ENCODE measurements at regions not wholly inside any gene's neighbourhood (a gene's known extent, or its start where the extent isn't known, plus 50 kb on each side); places are given as distances from the start of the nearest gene placed in this dataset.

DNA sequence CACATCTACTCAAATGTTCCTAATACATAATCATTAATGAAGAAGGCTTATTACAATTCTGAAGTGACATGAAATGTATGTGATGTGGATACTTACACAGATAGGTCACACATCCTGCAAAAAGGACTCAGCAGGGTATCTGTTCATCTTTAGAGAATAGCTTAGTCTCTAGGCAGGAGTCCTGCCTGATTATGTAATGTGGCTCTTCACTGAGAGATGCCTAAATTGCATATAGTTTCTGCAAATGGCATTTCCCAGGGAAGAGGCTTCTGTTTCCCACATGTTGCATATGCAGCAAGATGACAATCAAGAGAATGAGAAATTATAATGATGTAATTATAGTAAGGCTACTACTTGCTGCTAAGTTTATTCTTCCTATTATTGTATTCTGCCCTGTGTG lies 58.8 kb upstream of the SLC36A4 start:
- Histone ChIP-seq H3K36me3 (ENCODE audit: low read depth) (no peaks in the 10 kb centered on the region), H3K27me3 (ENCODE audit: insufficient read depth, poor library complexity, severe bottlenecking) (no peaks in the 10 kb centered on the region), H3K9me3 (ENCODE audit: severe bottlenecking) (no peaks in the 10 kb centered on the region), H3K27ac (ENCODE audit: poor library complexity, severe bottlenecking) (no peak overlapping the region), H3K4me1 (ENCODE audit: insufficient read depth, poor library complexity, severe bottlenecking) (no peaks in the 10 kb centered on the region), H3K4me3 (ENCODE audit: severe bottlenecking) (no peak overlapping the region)
- no peak for ATAC-seq (ENCODE audit: low read depth)
- no peak for TF ChIP-seq CTCF (IDR thresholded peaks at IDR 0.05; ENCODE audit: poor library complexity, severe bottlenecking)
- no peak for DNase-seq (ENCODE audit: low spot score)

- H3K9me3 ChIP-seq (ENCODE audit: severe bottlenecking) = no peaks in the 10 kb centered on the region
- TF ChIP-seq CTCF (IDR thresholded peaks at IDR 0.05; ENCODE audit: poor library complexity, severe bottlenecking) = no peak
- no peaks in the 10 kb centered on the region for H3K36me3 ChIP-seq (ENCODE audit: low read depth)
- DNase-seq (ENCODE audit: low spot score) (no peak), ATAC-seq (ENCODE audit: low read depth) (no peak)
- H3K4me1 ChIP-seq (ENCODE audit: insufficient read depth, poor library complexity, severe bottlenecking) = no peaks in the 10 kb centered on the region
- H3K27ac ChIP-seq (ENCODE audit: poor library complexity, severe bottlenecking) = no peak overlapping the region
- H3K4me3 ChIP-seq (ENCODE audit: severe bottlenecking) = no peak overlapping the region
- H3K27me3 ChIP-seq (ENCODE audit: insufficient read depth, poor library complexity, severe bottlenecking) = peaks cover 4% of the 10 kb centered on the region
Measured at GRCh38 chr11:93267383-93267782, 63.2 kb upstream of the DEUP1 start.

DNA sequence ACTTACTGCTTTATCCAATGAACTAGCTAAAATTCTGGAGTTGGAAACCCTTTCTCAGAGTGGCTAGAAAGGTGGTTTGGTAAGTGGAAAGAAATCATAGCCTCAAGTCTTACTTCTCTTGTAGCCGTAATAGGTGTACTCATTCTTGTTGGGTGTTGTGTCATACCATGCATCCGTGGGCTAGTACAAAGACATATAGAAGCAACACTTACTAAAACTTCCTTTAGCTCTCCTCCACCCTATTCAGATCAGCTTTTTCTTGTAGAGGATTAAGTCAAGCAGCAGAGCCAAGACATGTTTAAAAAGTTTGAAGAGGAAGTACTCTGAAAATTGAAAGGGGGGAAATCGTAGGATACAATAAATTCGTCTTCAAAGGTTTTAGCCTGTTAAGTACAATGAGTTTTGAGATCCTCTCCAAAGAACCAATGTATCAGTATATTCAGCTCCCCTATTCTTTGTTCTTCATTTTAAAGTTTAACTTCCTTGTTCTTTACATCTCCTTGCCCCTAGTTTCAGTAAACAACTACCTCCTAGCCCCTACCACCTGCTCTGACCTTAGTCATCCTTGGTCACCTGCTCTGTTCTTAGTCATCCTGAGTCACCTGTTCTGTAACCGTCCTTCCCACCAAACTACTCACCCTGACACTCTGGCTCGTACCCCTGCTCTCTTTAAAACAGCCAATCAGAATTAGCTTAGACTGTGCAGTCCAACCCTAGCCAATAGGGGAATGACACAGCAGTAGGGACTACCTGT lies 62.1 kb upstream of the DEUP1 start:
- no peak overlapping the region for H3K4me3 ChIP-seq (ENCODE audit: severe bottlenecking)
- no peaks in the 10 kb centered on the region for H3K9me3 ChIP-seq (ENCODE audit: severe bottlenecking)
- H3K36me3 ChIP-seq (ENCODE audit: low read depth) = no peaks in the 10 kb centered on the region
- no peaks in the 10 kb centered on the region for H3K4me1 ChIP-seq (ENCODE audit: insufficient read depth, poor library complexity, severe bottlenecking)
- TF ChIP-seq CTCF (IDR thresholded peaks at IDR 0.05; ENCODE audit: poor library complexity, severe bottlenecking) = no peak
- ATAC-seq (ENCODE audit: low read depth) (no peak), DNase-seq (ENCODE audit: low spot score) (no peak)
- H3K27me3 ChIP-seq (ENCODE audit: insufficient read depth, poor library complexity, severe bottlenecking) = peaks cover 4% of the 10 kb centered on the region
- no peak overlapping the region for H3K27ac ChIP-seq (ENCODE audit: poor library complexity, severe bottlenecking)

DNA sequence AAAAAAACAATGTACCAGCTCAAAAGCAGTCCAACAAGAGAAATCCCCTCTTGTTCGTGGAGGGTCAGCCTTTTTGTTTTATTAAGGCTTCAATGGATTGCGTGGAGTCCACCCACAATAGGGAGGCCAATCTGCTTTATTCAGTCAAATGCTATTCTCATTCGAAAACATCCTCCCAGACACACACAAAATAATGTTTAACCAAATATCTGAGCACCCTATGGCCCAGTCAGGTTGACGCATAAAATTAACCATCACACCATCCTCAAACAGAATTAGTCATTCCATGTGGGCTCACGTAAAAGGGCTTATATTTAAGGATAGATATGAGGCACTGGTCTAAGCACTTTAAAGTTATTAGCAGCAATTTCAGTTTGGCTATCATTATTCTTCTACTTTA lies 58.9 kb upstream of the DEUP1 start:
- Histone ChIP-seq H3K27me3 (ENCODE audit: insufficient read depth, poor library complexity, severe bottlenecking) (no peaks in the 10 kb centered on the region), H3K4me1 (ENCODE audit: insufficient read depth, poor library complexity, severe bottlenecking) (no peaks in the 10 kb centered on the region), H3K4me3 (ENCODE audit: severe bottlenecking) (no peak overlapping the region), H3K27ac (ENCODE audit: poor library complexity, severe bottlenecking) (no peak overlapping the region), H3K36me3 (ENCODE audit: low read depth) (no peaks in the 10 kb centered on the region), H3K9me3 (ENCODE audit: severe bottlenecking) (no peaks in the 10 kb centered on the region)
- DNase-seq (ENCODE audit: low spot score) (no peak), ATAC-seq (ENCODE audit: low read depth) (no peak)
- no peak for TF ChIP-seq CTCF (IDR thresholded peaks at IDR 0.05; ENCODE audit: poor library complexity, severe bottlenecking)

GRCh38 chr11:93274851-93275250 lies 55.7 kb upstream of the DEUP1 start:
- no peak for TF ChIP-seq CTCF (IDR thresholded peaks at IDR 0.05; ENCODE audit: poor library complexity, severe bottlenecking)
- Histone ChIP-seq H3K4me3 (ENCODE audit: severe bottlenecking) (no peak overlapping the region), H3K4me1 (ENCODE audit: insufficient read depth, poor library complexity, severe bottlenecking) (no peaks in the 10 kb centered on the region), H3K36me3 (ENCODE audit: low read depth) (no peaks in the 10 kb centered on the region), H3K27ac (ENCODE audit: poor library complexity, severe bottlenecking) (no peak overlapping the region), H3K9me3 (ENCODE audit: severe bottlenecking) (no peaks in the 10 kb centered on the region), H3K27me3 (ENCODE audit: insufficient read depth, poor library complexity, severe bottlenecking) (no peaks in the 10 kb centered on the region)
- ATAC-seq (ENCODE audit: low read depth) = no peak
- no peak for DNase-seq (ENCODE audit: low spot score)

Data from RWPE2 (cell line).